Body of pancreas (tissue), 4 donors: ENCODE measurements at regions not wholly inside any gene's neighbourhood (a gene's known extent, or its start where the extent isn't known, plus 50 kb on each side); places are given as distances from the start of the nearest gene placed in this dataset.

Experiments used
- POLR2A ChIP-seq, 3 donors: fragments of 450-650 bp; IDR thresholded peaks; one replicate each; pipeline ENCODE4 v1.6.1; 2016; ENCODE audit warnings: antibody characterized with exemption in 3 of 3, mild to moderate bottlenecking in 2 of 3
- TF ChIP-seq, protein P1 (sequence below), 7 experiments: fragments of 450-650 bp in 4 of 7; fragments of 200-600 bp in 3 of 7; sonication (generic) in 3 of 7; IDR thresholded peaks; one replicate each; pipeline ENCODE4 v1.5.1; 2016 to 2019; ENCODE audit warnings: antibody characterized with exemption in 7 of 7

DNA sequence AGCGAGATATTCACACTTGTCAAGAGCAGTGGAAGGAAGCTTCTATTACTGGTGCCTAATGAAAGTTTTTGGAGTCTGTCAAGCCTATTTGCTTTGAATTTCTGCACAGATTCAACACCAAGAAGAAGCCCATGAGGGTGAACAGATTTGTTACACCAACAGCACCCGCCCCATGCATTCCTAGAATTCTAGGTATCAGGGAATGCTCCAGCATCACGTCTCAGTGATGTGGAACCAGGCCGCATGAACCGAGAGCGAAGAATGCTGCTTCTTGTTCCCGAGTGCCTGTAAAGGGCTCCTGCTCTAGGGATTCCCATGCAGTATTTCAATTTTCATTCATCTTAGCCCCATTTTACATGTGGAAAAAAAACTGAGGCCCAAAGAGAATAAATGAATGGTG, 69.7 kb downstream of the KCNF1 start:
- TF ChIP-seq, protein P1, sequence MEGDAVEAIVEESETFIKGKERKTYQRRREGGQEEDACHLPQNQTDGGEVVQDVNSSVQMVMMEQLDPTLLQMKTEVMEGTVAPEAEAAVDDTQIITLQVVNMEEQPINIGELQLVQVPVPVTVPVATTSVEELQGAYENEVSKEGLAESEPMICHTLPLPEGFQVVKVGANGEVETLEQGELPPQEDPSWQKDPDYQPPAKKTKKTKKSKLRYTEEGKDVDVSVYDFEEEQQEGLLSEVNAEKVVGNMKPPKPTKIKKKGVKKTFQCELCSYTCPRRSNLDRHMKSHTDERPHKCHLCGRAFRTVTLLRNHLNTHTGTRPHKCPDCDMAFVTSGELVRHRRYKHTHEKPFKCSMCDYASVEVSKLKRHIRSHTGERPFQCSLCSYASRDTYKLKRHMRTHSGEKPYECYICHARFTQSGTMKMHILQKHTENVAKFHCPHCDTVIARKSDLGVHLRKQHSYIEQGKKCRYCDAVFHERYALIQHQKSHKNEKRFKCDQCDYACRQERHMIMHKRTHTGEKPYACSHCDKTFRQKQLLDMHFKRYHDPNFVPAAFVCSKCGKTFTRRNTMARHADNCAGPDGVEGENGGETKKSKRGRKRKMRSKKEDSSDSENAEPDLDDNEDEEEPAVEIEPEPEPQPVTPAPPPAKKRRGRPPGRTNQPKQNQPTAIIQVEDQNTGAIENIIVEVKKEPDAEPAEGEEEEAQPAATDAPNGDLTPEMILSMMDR (IDR thresholded peaks at IDR 0.05) = no peak
- TF ChIP-seq POLR2A (IDR thresholded peaks at IDR 0.05) = no peak
